ENCODE measurements at regions not wholly inside any gene's neighbourhood (a gene's known extent, or its start where the extent isn't known, plus 50 kb on each side); places are given as distances from the start of the nearest gene placed in this dataset.

- TF ChIP-seq CTCF (IDR thresholded peaks at IDR 0.05; ENCODE audit: unreplicated experiment) = no peak
These were observed 283.2 kb upstream of the HSF2 start for GRCh38 chr6:122116119-122116834.

GRCh38 chr6:122116835-122117627 lies 282.4 kb upstream of the HSF2 start:
- peaks cover 2% of the 10 kb centered on the region for H3K4me1 Mint-ChIP-seq (ENCODE audit: unreplicated experiment)
- no peak for DNase-seq (ENCODE audit: low spot score)

More at GRCh38 chr6:122116119-122116834, 283.2 kb upstream of the HSF2 start:
- no peaks in the 10 kb centered on the region for H3K4me1 Mint-ChIP-seq (ENCODE audit: unreplicated experiment)
- H3K4me3 Mint-ChIP-seq (ENCODE audit: unreplicated experiment) = no peak overlapping the region
- H3K9me3 Mint-ChIP-seq (ENCODE audit: unreplicated experiment) = no peaks in the 10 kb centered on the region
- H3K36me3 Mint-ChIP-seq (ENCODE audit: low read depth, unreplicated experiment) = no peaks in the 10 kb centered on the region
- DNase-seq (ENCODE audit: low spot score) = no peak
- H3K27ac Mint-ChIP-seq (ENCODE audit: unreplicated experiment) = no peak overlapping the region
- H3K27me3 Mint-ChIP-seq (ENCODE audit: unreplicated experiment) = no peaks in the 10 kb centered on the region

GRCh38 chr6:122118945-122119506 lies 280.4 kb upstream of the HSF2 start:
- no peak for DNase-seq (ENCODE audit: low spot score)
- no peak for TF ChIP-seq CTCF (IDR thresholded peaks at IDR 0.05; ENCODE audit: unreplicated experiment)
- H3K27ac Mint-ChIP-seq (ENCODE audit: unreplicated experiment) = no peak overlapping the region
- no peaks in the 10 kb centered on the region for H3K27me3 Mint-ChIP-seq (ENCODE audit: unreplicated experiment)
- no peaks in the 10 kb centered on the region for H3K9me3 Mint-ChIP-seq (ENCODE audit: unreplicated experiment)
- H3K4me3 Mint-ChIP-seq (ENCODE audit: unreplicated experiment) = no peak overlapping the region
- H3K36me3 Mint-ChIP-seq (ENCODE audit: low read depth, unreplicated experiment) = no peaks in the 10 kb centered on the region
- peaks cover 2% of the 10 kb centered on the region for H3K4me1 Mint-ChIP-seq (ENCODE audit: unreplicated experiment)

More at GRCh38 chr6:122116835-122117627, 282.4 kb upstream of the HSF2 start:
- Mint-ChIP-seq H3K27me3 (ENCODE audit: unreplicated experiment) (no peaks in the 10 kb centered on the region), H3K36me3 (ENCODE audit: low read depth, unreplicated experiment) (no peaks in the 10 kb centered on the region), H3K27ac (ENCODE audit: unreplicated experiment) (no peak overlapping the region), H3K4me3 (ENCODE audit: unreplicated experiment) (no peak overlapping the region), H3K9me3 (ENCODE audit: unreplicated experiment) (no peaks in the 10 kb centered on the region)
- no peak for TF ChIP-seq CTCF (IDR thresholded peaks at IDR 0.05; ENCODE audit: unreplicated experiment)

- Mint-ChIP-seq H3K36me3 (ENCODE audit: low read depth, unreplicated experiment) (no peaks in the 10 kb centered on the region), H3K4me1 (ENCODE audit: unreplicated experiment) (peaks cover 2% of the 10 kb centered on the region), H3K9me3 (ENCODE audit: unreplicated experiment) (no peaks in the 10 kb centered on the region), H3K27me3 (ENCODE audit: unreplicated experiment) (no peaks in the 10 kb centered on the region), H3K27ac (ENCODE audit: unreplicated experiment) (no peak overlapping the region), H3K4me3 (ENCODE audit: unreplicated experiment) (no peak overlapping the region)
- DNase-seq (ENCODE audit: low spot score) = no peak
- TF ChIP-seq CTCF (IDR thresholded peaks at IDR 0.05; ENCODE audit: unreplicated experiment) = no peak
These were observed 277.2 kb upstream of the HSF2 start for GRCh38 chr6:122122202-122122601.
